H9 (cell line): ENCODE measurements at regions not wholly inside any gene's neighbourhood (a gene's known extent, or its start where the extent isn't known, plus 50 kb on each side); places are given as distances from the start of the nearest gene placed in this dataset.

Experiments
- DNase-seq: peaks from one replicate; pipeline ENCODE4 v3.0.0-alpha.2; 2017
- H2AFZ ChIP-seq: one replicate; pipeline ENCODE4 v1.6.1; 2013; ENCODE audit warnings: mild to moderate bottlenecking, low read length, control low read depth, moderate library complexity
- H2AK5ac ChIP-seq: 2 replicates; pipeline ENCODE4 v1.6.1; 2013; ENCODE audit warnings: low read length, control low read depth, mixed read lengths; ENCODE audit not compliant: insufficient read length
- H2BK120ac ChIP-seq: one replicate; pipeline ENCODE4 v1.6.1; 2013; ENCODE audit warnings: low read depth, mild to moderate bottlenecking, low read length, control low read depth, inconsistent platforms; ENCODE audit not compliant: poor library complexity, severe bottlenecking
- H2BK12ac ChIP-seq: 2 replicates; pipeline ENCODE4 v1.6.1; 2013; ENCODE audit warnings: low read length, control low read depth, mixed read lengths, low read depth; ENCODE audit not compliant: insufficient read length
- H2BK15ac ChIP-seq: 2 replicates; pipeline ENCODE4 v1.6.1; 2013; ENCODE audit warnings: low read depth, low read length, control low read depth
- H2BK20ac ChIP-seq: one replicate; pipeline ENCODE4 v1.6.1; 2013; ENCODE audit warnings: low read depth, mild to moderate bottlenecking, low read length, control low read depth, inconsistent platforms; ENCODE audit not compliant: poor library complexity, severe bottlenecking
- H2BK5ac ChIP-seq: 2 replicates; pipeline ENCODE4 v1.6.1; 2013; ENCODE audit warnings: low read length, control low read depth, mixed read lengths; ENCODE audit not compliant: insufficient read length
- H3K14ac ChIP-seq: 2 replicates; pipeline ENCODE4 v1.6.1; 2013; ENCODE audit warnings: low read length, control low read depth; ENCODE audit not compliant: insufficient read depth
- H3K18ac ChIP-seq: 2 replicates; pipeline ENCODE4 v1.6.1; 2013; ENCODE audit warnings: low read depth, mild to moderate bottlenecking, mixed read lengths, low read length, control low read depth; ENCODE audit not compliant: insufficient read length
- H3K23ac ChIP-seq: 2 replicates; pipeline ENCODE4 v1.6.1; 2013; ENCODE audit warnings: low read length, control low read depth, mixed read lengths, low read depth; ENCODE audit not compliant: insufficient read length
- H3K23me2 ChIP-seq: 2 replicates; pipeline ENCODE4 v1.6.1; 2013; ENCODE audit warnings: low read depth, mild to moderate bottlenecking, mixed read lengths, low read length, control low read depth; ENCODE audit not compliant: insufficient read length, poor library complexity, severe bottlenecking
- H3K27ac ChIP-seq: 2 replicates; pipeline ENCODE4 v1.5.1; 2013; ENCODE audit warnings: low read length, control low read depth, mixed read lengths, low read depth; ENCODE audit not compliant: insufficient read length
- H3K27me3 ChIP-seq: 2 replicates; pipeline ENCODE4 v1.6.1; 2013; ENCODE audit warnings: low read length, control low read depth, inconsistent platforms; ENCODE audit not compliant: insufficient read depth
- H3K4ac ChIP-seq: 2 replicates; pipeline ENCODE4 v1.6.1; 2013; ENCODE audit warnings: low read depth, mild to moderate bottlenecking, control low read depth, inconsistent platforms, low read length, moderate library complexity
- H3K4me1 ChIP-seq: 2 replicates; pipeline ENCODE4 v1.6.1; 2013; ENCODE audit warnings: low read length, control low read depth, inconsistent platforms; ENCODE audit not compliant: insufficient read depth
- H3K4me2 ChIP-seq: 2 replicates; pipeline ENCODE4 v1.6.1; 2013; ENCODE audit warnings: low read length, control low read depth, mixed read lengths; ENCODE audit not compliant: insufficient read length, insufficient read depth
- H3K56ac ChIP-seq: 2 replicates; pipeline ENCODE4 v1.6.1; 2013; ENCODE audit warnings: low read depth, mild to moderate bottlenecking, mixed read lengths, low read length, control low read depth; ENCODE audit not compliant: insufficient read length
- H3K79me1 ChIP-seq: 2 replicates; pipeline ENCODE4 v1.6.1; 2013; ENCODE audit warnings: low read depth, mild to moderate bottlenecking, moderate library complexity, low read length, control low read depth, inconsistent platforms; ENCODE audit not compliant: insufficient read depth, poor library complexity, severe bottlenecking
- H3K79me2 ChIP-seq: 2 replicates; pipeline ENCODE4 v1.6.1; 2013; ENCODE audit warnings: low read length, control low read depth, inconsistent platforms; ENCODE audit not compliant: insufficient read depth
- H3K9ac ChIP-seq: 2 replicates; pipeline ENCODE4 v1.6.1; 2013; ENCODE audit warnings: low read length, control low read depth, mixed read lengths; ENCODE audit not compliant: insufficient read length; ENCODE audit errors: extremely low read depth
- H3K9me3 ChIP-seq: one replicate; pipeline ENCODE4 v1.6.1; 2013; ENCODE audit warnings: low read depth, low read length, inconsistent platforms; ENCODE audit not compliant: control insufficient read depth
- H3T11ph ChIP-seq: one replicate; pipeline ENCODE4 v1.6.1; 2013; ENCODE audit warnings: mild to moderate bottlenecking, low read length, control low read depth, inconsistent platforms
- H4K20me1 ChIP-seq: one replicate; pipeline ENCODE4 v1.6.1; 2013; ENCODE audit not compliant: control insufficient read depth, insufficient read length, insufficient read depth
- H4K5ac ChIP-seq: 2 replicates; pipeline ENCODE4 v1.6.1; 2013; ENCODE audit warnings: low read depth, mild to moderate bottlenecking, mixed read lengths, low read length, control low read depth; ENCODE audit not compliant: insufficient read length
- H4K8ac ChIP-seq: replicated peaks from 2 replicates; pipeline ENCODE4 v1.6.1; 2013; ENCODE audit warnings: low read length, control low read depth, mixed read lengths, low read depth; ENCODE audit not compliant: insufficient read length
- H4K91ac ChIP-seq: 2 replicates; pipeline ENCODE4 v1.6.1; 2013; ENCODE audit warnings: low read depth, mild to moderate bottlenecking, moderate library complexity, mixed read lengths, low read length, control low read depth; ENCODE audit not compliant: insufficient read length
- H3K27ac Mint-ChIP-seq, 3 experiments: 2 replicates in 2 of 3; 3 replicates in 1 of 3; pipeline ENCODE4 v1.8.0; 2020 to 2021; ENCODE audit warnings: mixed read lengths in 3 of 3, mild to moderate bottlenecking in 1 of 3, moderate library complexity in 1 of 3
- H3K27me3 Mint-ChIP-seq: 2 replicates; pipeline ENCODE4 v1.8.0; 2021; ENCODE audit warnings: low read depth, mild to moderate bottlenecking, moderate library complexity, mixed read lengths
- H3K36me3 Mint-ChIP-seq, 3 experiments: 2 replicates in 2 of 3; 3 replicates in 1 of 3; pipeline ENCODE4 v1.8.0; 2020 to 2021; ENCODE audit warnings: low read depth in 3 of 3, mixed read lengths in 3 of 3; ENCODE audit not compliant: insufficient read depth in 1 of 3
- H3K4me1 Mint-ChIP-seq, 2 experiments: 2 replicates each; pipeline ENCODE4 v1.8.0; 2020; ENCODE audit warnings: mixed read lengths in 2 of 2
- H3K4me3 Mint-ChIP-seq, 2 experiments: 2 replicates in 1 of 2; 3 replicates in 1 of 2; pipeline ENCODE4 v1.8.0; 2020 to 2021; ENCODE audit warnings: mild to moderate bottlenecking in 2 of 2, mixed read lengths in 2 of 2, moderate library complexity in 1 of 2
- H3K9me3 Mint-ChIP-seq, 2 experiments: 2 replicates in 1 of 2; 3 replicates in 1 of 2; pipeline ENCODE4 v1.8.0; 2020; ENCODE audit warnings: mild to moderate bottlenecking in 2 of 2, mixed read lengths in 2 of 2, moderate library complexity in 1 of 2
- CTCF ChIP-seq: fragments of 200-600 bp; sonication (generic); conservative IDR thresholded peaks from 3 replicates; pipeline ENCODE4 v1.8.0; 2021; ENCODE audit warnings: antibody characterized with exemption, mild to moderate bottlenecking
- WGBS: extraction: QIAGEN DNeasy Blood & Tissue Kit; methylation state at CpG from one replicate; pipeline ENCODE4 v1.1.7; 2013; ENCODE audit warnings: missing lambda C conversion rate, low lambda C conversion rate, mixed read lengths; ENCODE audit not compliant: insufficient read length; ENCODE audit errors: extremely low coverage; 5-methylcytosine and 5-hydroxymethylcytosine counted together

- Histone ChIP-seq H3K4me1 (no peaks in the 10 kb centered on the region), H4K5ac (no peak overlapping the region), H3K14ac (no peak overlapping the region), H3K4me2 (no peak overlapping the region), H3K4ac (no peak overlapping the region), H4K20me1 (no peaks in the 10 kb centered on the region), H2BK120ac (no peak overlapping the region), H3K79me2 (no peaks in the 10 kb centered on the region), H3K27me3 (no peaks in the 10 kb centered on the region), H3K56ac (no peak overlapping the region), H3K9me3 (no peaks in the 10 kb centered on the region), H2AK5ac (no peak overlapping the region), H4K91ac (no peak overlapping the region), H3K27ac (no peak overlapping the region), H4K8ac (no peak overlapping the region), H3K18ac (no peak overlapping the region), H2AFZ (no peak overlapping the region), H2BK5ac (no peak overlapping the region), H3T11ph (no peak overlapping the region), H3K79me1 (no peaks in the 10 kb centered on the region), H3K23me2 (no peaks in the 10 kb centered on the region), H2BK12ac (no peak overlapping the region), H2BK20ac (no peak overlapping the region), H3K23ac (no peak overlapping the region), H2BK15ac (no peak overlapping the region), H3K9ac (no peak overlapping the region)
- no peaks in the 10 kb centered on the region for H3K4me1 Mint-ChIP-seq
- H3K4me3 Mint-ChIP-seq = no peak overlapping the region
- no peak for TF ChIP-seq CTCF
- H3K27me3 Mint-ChIP-seq = no peaks in the 10 kb centered on the region; the same call in 1 of the 2 replicates
- H3K36me3 Mint-ChIP-seq = no peaks in the 10 kb centered on the region; a peak in 1 of 7 replicates
- H3K27ac Mint-ChIP-seq = no peak overlapping the region
- WGBS = no CpG with 5 or more reads among the region's 1 CpG
- H3K9me3 Mint-ChIP-seq = peaks cover 0 to 2% of the 10 kb centered on the region in 2 experiments; a peak in 1 of 5 replicates
- DNase-seq = no peak
Observed at GRCh38 chr3:143192193-143192592, 72.6 kb downstream of the CHST2 start.
